ENCODE measurements at regions not wholly inside any gene's neighbourhood (a gene's known extent, or its start where the extent isn't known, plus 50 kb on each side); places are given as distances from the start of the nearest gene placed in this dataset.

DNA sequence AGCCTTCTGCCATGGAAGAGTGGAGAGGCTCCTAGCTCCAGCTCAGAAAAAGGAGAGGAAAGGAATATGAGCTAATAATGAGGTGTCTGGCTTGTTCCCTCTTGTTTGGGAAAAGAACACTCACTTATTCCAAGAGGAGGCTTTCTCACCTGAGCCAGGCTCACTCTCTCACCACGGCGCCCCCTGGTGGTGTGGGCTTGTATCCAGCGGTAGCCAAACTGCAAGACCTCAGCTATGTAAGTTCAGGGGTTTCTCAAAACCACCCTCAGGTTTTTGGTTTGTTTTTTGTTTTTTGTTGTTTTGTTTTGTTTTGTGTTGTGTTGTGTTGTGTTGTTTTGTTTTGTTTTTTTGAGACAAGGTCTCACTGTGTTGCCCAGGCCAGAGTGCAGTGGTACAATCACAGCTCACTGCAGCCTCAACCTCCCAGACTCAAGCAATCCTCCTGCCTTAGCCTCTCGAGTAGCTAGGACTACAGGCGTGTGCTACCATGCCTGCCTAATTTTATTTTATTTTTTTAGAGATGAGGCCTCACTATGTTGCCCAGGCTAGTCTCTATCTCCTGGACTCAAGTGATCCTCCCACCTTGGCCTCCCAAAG lies 124.0 kb downstream of the TMEM130 start:
- Histone ChIP-seq H3K4me1 (ENCODE audit: control insufficient read depth, insufficient read depth, low read depth, low read length) (no peaks in the 10 kb centered on the region), H2AFZ (ENCODE audit: low read depth, low read length) (no peak overlapping the region), H3K79me1 (replicated peaks; ENCODE audit: low read length, poor library complexity, severe bottlenecking) (no peaks in the 10 kb centered on the region), H2BK120ac (ENCODE audit: low read depth, low read length) (no peak overlapping the region), H2BK12ac (ENCODE audit: low read length in 2 of 2) (no peak overlapping the region), H3K4ac (ENCODE audit: low read depth in 1 of 2, low read length in 2 of 2) (no peak overlapping the region), H2AK5ac (ENCODE audit: low read length, severe bottlenecking) (no peak overlapping the region), H3K9ac (ENCODE audit: low read length) (no peak overlapping the region), H3K4me3 (ENCODE audit: insufficient read depth in 1 of 2, low read depth in 1 of 2, low read length in 2 of 2) (no peak overlapping the region), H4K91ac (ENCODE audit: low read length) (no peak overlapping the region), H4K8ac (ENCODE audit: low read length) (no peak overlapping the region), H3K4me2 (ENCODE audit: low read length, poor library complexity, severe bottlenecking) (no peak overlapping the region), H3K14ac (ENCODE audit: low read length in 2 of 2) (no peak overlapping the region), H3K27me3 (ENCODE audit: control insufficient read depth in 1 of 2, insufficient read depth in 1 of 2, low read length in 2 of 2) (peaks cover 0 to 35% of the 10 kb centered on the region in 2 experiments), H2BK5ac (ENCODE audit: low read depth, low read length, poor library complexity, severe bottlenecking) (no peak overlapping the region), H3K9me3 (ENCODE audit: control insufficient read depth, low read length) (peaks cover 3% of the 10 kb centered on the region), H3K18ac (ENCODE audit: low read depth in 1 of 2, low read length in 2 of 2) (no peak overlapping the region), H2BK15ac (ENCODE audit: low read depth, poor library complexity, severe bottlenecking) (no peak overlapping the region), H3K36me3 (ENCODE audit: control insufficient read depth in 1 of 2, insufficient read depth in 2 of 2, low read depth in 1 of 2, low read length in 2 of 2) (no peaks in the 10 kb centered on the region), H3K23ac (ENCODE audit: low read length in 2 of 2) (no peak overlapping the region), H3K27ac (ENCODE audit: low read length, poor library complexity, severe bottlenecking) (no peak overlapping the region)
- peak; percentile 21 for DNase-seq
- WGBS = 32% methylated on average over 5 of the region's 5 CpGs

DNA sequence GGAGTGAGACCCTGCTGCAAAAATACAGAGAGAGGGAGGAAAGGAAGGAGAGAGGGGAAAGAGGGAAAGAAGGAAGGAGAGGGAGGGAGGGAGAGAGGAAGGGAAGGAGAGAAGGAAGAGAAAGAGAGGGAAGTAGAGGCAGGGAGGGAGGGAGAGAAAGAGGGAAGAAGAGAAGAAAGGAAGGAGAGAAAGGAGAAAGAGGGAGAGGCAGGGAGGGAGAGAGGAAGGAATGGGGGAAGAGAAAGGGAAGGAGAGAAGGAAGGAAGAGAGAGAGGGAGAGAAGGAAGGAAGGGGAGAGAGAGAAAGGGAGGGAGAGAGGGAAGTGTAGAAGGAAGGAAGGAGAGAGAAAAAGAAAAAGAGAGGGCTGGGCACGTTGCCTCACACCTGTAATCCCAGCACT lies 121.7 kb downstream of the TMEM130 start:
- H3K36me3 ChIP-seq (ENCODE audit: control insufficient read depth in 1 of 2, insufficient read depth in 2 of 2, low read depth in 1 of 2, low read length in 2 of 2) = no peaks in the 10 kb centered on the region
- H3K27ac ChIP-seq (ENCODE audit: low read length, poor library complexity, severe bottlenecking) = no peak overlapping the region
- H2BK12ac ChIP-seq (ENCODE audit: low read length in 2 of 2) = no peak overlapping the region
- DNase-seq = no peak
- H4K91ac ChIP-seq (ENCODE audit: low read length) = no peak overlapping the region
- no peak overlapping the region for H2BK120ac ChIP-seq (ENCODE audit: low read depth, low read length)
- WGBS = 13% methylated on average over 1 of the region's 1 CpG
- H3K9ac ChIP-seq (ENCODE audit: low read length) = no peak overlapping the region
- H3K9me3 ChIP-seq (ENCODE audit: control insufficient read depth, low read length) = peaks cover 3% of the 10 kb centered on the region
- no peak overlapping the region for H2AK5ac ChIP-seq (ENCODE audit: low read length, severe bottlenecking)
- no peak overlapping the region for H3K14ac ChIP-seq (ENCODE audit: low read length in 2 of 2)
- H3K4me1 ChIP-seq (ENCODE audit: control insufficient read depth, insufficient read depth, low read depth, low read length) = no peaks in the 10 kb centered on the region
- no peak overlapping the region for H2BK5ac ChIP-seq (ENCODE audit: low read depth, low read length, poor library complexity, severe bottlenecking)
- H2AFZ ChIP-seq (ENCODE audit: low read depth, low read length) = no peak overlapping the region
- no peak overlapping the region for H4K8ac ChIP-seq (ENCODE audit: low read length)
- no peaks in the 10 kb centered on the region for H3K79me1 ChIP-seq (replicated peaks; ENCODE audit: low read length, poor library complexity, severe bottlenecking)
- H3K23ac ChIP-seq (ENCODE audit: low read length in 2 of 2) = no peak overlapping the region
- peaks cover 0 to 28% of the 10 kb centered on the region in 2 experiments for H3K27me3 ChIP-seq (ENCODE audit: control insufficient read depth in 1 of 2, insufficient read depth in 1 of 2, low read length in 2 of 2)
- H3K4ac ChIP-seq (ENCODE audit: low read depth in 1 of 2, low read length in 2 of 2) = no peak overlapping the region
- no peak overlapping the region for H3K4me2 ChIP-seq (ENCODE audit: low read length, poor library complexity, severe bottlenecking)
- H3K18ac ChIP-seq (ENCODE audit: low read depth in 1 of 2, low read length in 2 of 2) = no peak overlapping the region
- no peak overlapping the region for H2BK15ac ChIP-seq (ENCODE audit: low read depth, poor library complexity, severe bottlenecking)
- H3K4me3 ChIP-seq (ENCODE audit: insufficient read depth in 1 of 2, low read depth in 1 of 2, low read length in 2 of 2) = no peak overlapping the region

DNA sequence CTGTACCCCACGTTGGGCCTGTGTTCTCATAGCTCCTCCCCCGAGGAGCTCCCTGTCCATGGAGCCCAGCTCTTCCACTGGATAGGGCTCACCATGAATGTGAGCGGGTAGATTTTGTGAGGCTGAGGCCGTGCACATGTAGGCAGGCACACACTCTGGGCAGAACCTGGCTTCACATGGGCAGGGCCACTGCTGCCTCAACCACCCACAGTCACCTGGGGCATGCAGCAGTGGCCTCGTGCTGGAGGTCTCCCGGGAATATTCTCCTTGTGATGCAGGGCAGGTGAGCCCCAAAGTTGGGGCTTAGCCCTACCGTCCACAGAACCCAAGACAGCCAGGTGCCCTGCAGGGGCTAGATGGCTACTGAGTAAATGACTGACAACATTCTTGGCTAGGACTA lies 116.6 kb downstream of the TMEM130 start:
- Histone ChIP-seq H2BK120ac (ENCODE audit: low read depth, low read length) (no peak overlapping the region), H3K4me2 (ENCODE audit: low read length, poor library complexity, severe bottlenecking) (no peak overlapping the region), H3K27me3 (ENCODE audit: control insufficient read depth in 1 of 2, insufficient read depth in 1 of 2, low read length in 2 of 2) (peaks cover 0 to 11% of the 10 kb centered on the region in 2 experiments), H3K23ac (ENCODE audit: low read length in 2 of 2) (no peak overlapping the region), H3K79me1 (replicated peaks; ENCODE audit: low read length, poor library complexity, severe bottlenecking) (no peaks in the 10 kb centered on the region), H3K9me3 (ENCODE audit: control insufficient read depth, low read length) (no peaks in the 10 kb centered on the region), H2BK12ac (ENCODE audit: low read length in 2 of 2) (no peak overlapping the region), H3K18ac (ENCODE audit: low read depth in 1 of 2, low read length in 2 of 2) (no peak overlapping the region), H3K9ac (ENCODE audit: low read length) (no peak overlapping the region), H2AK5ac (ENCODE audit: low read length, severe bottlenecking) (no peak overlapping the region), H3K4ac (ENCODE audit: low read depth in 1 of 2, low read length in 2 of 2) (no peak overlapping the region), H3K14ac (ENCODE audit: low read length in 2 of 2) (no peak overlapping the region), H3K27ac (ENCODE audit: low read length, poor library complexity, severe bottlenecking) (no peak overlapping the region), H4K8ac (ENCODE audit: low read length) (no peak overlapping the region), H3K4me1 (ENCODE audit: control insufficient read depth, insufficient read depth, low read depth, low read length) (no peaks in the 10 kb centered on the region), H4K91ac (ENCODE audit: low read length) (no peak overlapping the region), H3K4me3 (ENCODE audit: insufficient read depth in 1 of 2, low read depth in 1 of 2, low read length in 2 of 2) (no peak overlapping the region), H2BK15ac (ENCODE audit: low read depth, poor library complexity, severe bottlenecking) (no peak overlapping the region), H2AFZ (ENCODE audit: low read depth, low read length) (no peak overlapping the region), H3K36me3 (ENCODE audit: control insufficient read depth in 1 of 2, insufficient read depth in 2 of 2, low read depth in 1 of 2, low read length in 2 of 2) (peaks cover 0 to 4% of the 10 kb centered on the region in 2 experiments), H2BK5ac (ENCODE audit: low read depth, low read length, poor library complexity, severe bottlenecking) (no peak overlapping the region)
- WGBS = 80% methylated on average over 7 of the region's 7 CpGs
- no peak for DNase-seq

DNA sequence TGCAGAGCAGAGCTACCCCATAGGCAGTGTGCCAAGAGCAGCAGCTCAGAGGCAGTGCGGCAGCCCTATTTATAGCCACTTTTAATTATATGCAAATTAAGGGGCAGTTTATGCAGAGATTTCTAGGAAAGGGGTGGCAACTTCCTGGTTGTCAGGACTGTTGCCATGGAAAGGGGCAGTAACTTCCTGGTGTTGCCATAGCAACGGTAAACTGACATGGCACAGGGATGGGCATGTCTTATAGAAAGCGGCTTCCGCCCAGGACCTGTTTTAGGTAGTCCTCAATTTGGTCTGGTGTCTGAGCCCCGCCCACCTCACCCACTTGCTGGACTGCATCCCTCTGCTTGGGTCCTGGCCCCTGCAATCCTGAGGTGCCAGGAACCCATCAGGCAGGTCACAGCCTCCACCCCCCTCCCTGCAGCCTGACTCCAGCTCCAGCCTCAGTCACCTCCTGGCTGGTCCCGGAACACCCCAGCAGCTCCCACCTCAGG lies 115.8 kb downstream of the TMEM130 start:
- Histone ChIP-seq H4K91ac (ENCODE audit: low read length) (no peak overlapping the region), H3K36me3 (ENCODE audit: control insufficient read depth in 1 of 2, insufficient read depth in 2 of 2, low read depth in 1 of 2, low read length in 2 of 2) (peaks cover 0 to 4% of the 10 kb centered on the region in 2 experiments), H3K23ac (ENCODE audit: low read length in 2 of 2) (no peak overlapping the region), H4K8ac (ENCODE audit: low read length) (no peak overlapping the region), H3K9ac (ENCODE audit: low read length) (no peak overlapping the region), H2BK120ac (ENCODE audit: low read depth, low read length) (no peak overlapping the region), H3K4me3 (ENCODE audit: insufficient read depth in 1 of 2, low read depth in 1 of 2, low read length in 2 of 2) (no peak overlapping the region), H3K27ac (ENCODE audit: low read length, poor library complexity, severe bottlenecking) (no peak overlapping the region), H3K4me2 (ENCODE audit: low read length, poor library complexity, severe bottlenecking) (no peak overlapping the region), H3K4me1 (ENCODE audit: control insufficient read depth, insufficient read depth, low read depth, low read length) (no peaks in the 10 kb centered on the region), H2BK12ac (ENCODE audit: low read length in 2 of 2) (no peak overlapping the region), H2BK5ac (ENCODE audit: low read depth, low read length, poor library complexity, severe bottlenecking) (no peak overlapping the region), H3K18ac (ENCODE audit: low read depth in 1 of 2, low read length in 2 of 2) (no peak overlapping the region), H3K9me3 (ENCODE audit: control insufficient read depth, low read length) (no peaks in the 10 kb centered on the region), H2AK5ac (ENCODE audit: low read length, severe bottlenecking) (no peak overlapping the region), H3K14ac (ENCODE audit: low read length in 2 of 2) (no peak overlapping the region), H3K27me3 (ENCODE audit: control insufficient read depth in 1 of 2, insufficient read depth in 1 of 2, low read length in 2 of 2) (peaks cover 0 to 5% of the 10 kb centered on the region in 2 experiments), H2BK15ac (ENCODE audit: low read depth, poor library complexity, severe bottlenecking) (no peak overlapping the region), H2AFZ (ENCODE audit: low read depth, low read length) (no peak overlapping the region), H3K79me1 (replicated peaks; ENCODE audit: low read length, poor library complexity, severe bottlenecking) (no peaks in the 10 kb centered on the region), H3K4ac (ENCODE audit: low read depth in 1 of 2, low read length in 2 of 2) (no peak overlapping the region)
- no peak for DNase-seq
- 82% methylated on average over 6 of the region's 6 CpGs for WGBS

All from mesenchymal stem cell (in vitro differentiated cells and primary cell).